OCI-LY1 (cell line): ENCODE measurements at regions not wholly inside any gene's neighbourhood (a gene's known extent, or its start where the extent isn't known, plus 50 kb on each side); places are given as distances from the start of the nearest gene placed in this dataset.

ENCODE experiments used
- EZH2 ChIP-seq: fragments of 200-600 bp; sonication (generic), shearing (Covaris generic); IDR thresholded peaks from 2 replicates; pipeline ENCODE4 v1.8.0; 2017; ENCODE audit warnings: borderline replicate concordance, mixed run types, mild to moderate bottlenecking, antibody characterized with exemption, low read length, moderate library complexity, mixed read lengths
- TF ChIP-seq, protein P1 (sequence below): fragments of 200-600 bp; sonication (generic), shearing (Covaris generic); IDR thresholded peaks from 2 replicates; pipeline ENCODE4 v1.5.1; 2017; ENCODE audit warnings: mild to moderate bottlenecking, antibody characterized with exemption, low read length, moderate library complexity, mixed read lengths

DNA sequence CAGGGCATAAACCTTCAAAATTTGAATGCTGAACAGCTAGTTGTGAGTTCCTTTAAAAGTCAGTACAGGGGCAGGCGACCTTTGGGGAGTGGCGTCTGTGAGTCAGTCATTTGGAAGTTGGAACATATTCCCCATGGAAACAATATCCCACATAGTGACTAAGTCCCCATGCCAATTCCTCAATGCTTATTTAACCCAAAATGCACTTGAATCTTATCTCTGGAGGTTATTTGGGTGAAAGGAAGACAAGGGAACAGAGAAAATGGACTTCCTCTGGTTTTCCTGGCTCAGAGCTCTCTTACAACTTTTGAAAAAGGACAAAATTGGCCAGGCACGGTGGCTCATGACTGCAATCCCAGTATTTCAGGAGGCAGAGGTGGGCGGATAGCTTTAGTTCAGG, 479.2 kb upstream of the NBEA start:
- TF ChIP-seq, protein P1, sequence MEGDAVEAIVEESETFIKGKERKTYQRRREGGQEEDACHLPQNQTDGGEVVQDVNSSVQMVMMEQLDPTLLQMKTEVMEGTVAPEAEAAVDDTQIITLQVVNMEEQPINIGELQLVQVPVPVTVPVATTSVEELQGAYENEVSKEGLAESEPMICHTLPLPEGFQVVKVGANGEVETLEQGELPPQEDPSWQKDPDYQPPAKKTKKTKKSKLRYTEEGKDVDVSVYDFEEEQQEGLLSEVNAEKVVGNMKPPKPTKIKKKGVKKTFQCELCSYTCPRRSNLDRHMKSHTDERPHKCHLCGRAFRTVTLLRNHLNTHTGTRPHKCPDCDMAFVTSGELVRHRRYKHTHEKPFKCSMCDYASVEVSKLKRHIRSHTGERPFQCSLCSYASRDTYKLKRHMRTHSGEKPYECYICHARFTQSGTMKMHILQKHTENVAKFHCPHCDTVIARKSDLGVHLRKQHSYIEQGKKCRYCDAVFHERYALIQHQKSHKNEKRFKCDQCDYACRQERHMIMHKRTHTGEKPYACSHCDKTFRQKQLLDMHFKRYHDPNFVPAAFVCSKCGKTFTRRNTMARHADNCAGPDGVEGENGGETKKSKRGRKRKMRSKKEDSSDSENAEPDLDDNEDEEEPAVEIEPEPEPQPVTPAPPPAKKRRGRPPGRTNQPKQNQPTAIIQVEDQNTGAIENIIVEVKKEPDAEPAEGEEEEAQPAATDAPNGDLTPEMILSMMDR: no peak
- TF ChIP-seq EZH2: no peak
